ENCODE measurements at regions not wholly inside any gene's neighbourhood (a gene's known extent, or its start where the extent isn't known, plus 50 kb on each side); places are given as distances from the start of the nearest gene placed in this dataset.

DNA sequence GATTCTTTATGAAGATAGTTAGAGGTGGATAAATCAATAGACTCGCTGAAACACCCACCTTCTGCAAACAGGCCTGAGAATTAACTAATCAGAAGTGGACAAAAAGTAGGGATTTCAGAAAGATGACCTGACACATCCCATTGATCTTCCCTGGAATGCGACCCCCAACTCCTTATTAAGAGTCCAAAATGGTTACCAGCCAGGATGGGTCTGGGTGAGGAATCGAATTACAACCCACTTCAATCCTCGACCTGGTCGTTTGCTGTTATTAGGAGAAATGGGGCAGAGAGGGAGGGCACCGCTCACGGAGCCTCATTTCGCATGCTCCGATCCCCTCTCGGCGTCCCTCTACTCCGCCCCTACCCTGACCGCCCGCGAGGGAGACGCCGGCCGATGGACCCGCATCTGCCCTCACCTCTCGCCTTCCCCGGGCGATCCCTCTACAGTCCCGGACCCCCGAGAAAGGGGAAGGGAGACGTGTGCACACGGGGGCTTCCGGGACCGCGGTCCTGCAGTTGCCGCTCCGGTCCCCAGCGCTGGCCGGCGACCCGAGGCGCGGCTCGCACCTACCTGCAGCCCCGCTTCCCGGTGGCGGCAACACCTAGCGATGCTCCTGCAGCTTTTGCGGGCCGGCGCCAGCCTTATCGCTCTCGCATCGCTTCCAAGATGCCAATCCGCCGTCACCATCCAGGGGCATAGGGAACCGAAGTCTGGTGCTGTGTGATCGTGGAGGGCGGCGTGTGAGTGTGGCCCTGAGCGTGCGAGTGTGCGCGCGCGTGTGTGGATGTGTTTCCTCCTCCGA, 69.3 kb upstream of the USP15 start:
- intact Hi-C loops (cut with DNase I): loop anchor here (5.0 to 10.0 kb wide), 2 partner anchors 69 to 536 kb away; no protein-coding TSS in a partner anchor
- Histone ChIP-seq H3K4me1 (peaks cover 8 to 14% of the 10 kb centered on the region in 2 donors), H3K9me3 (no peaks in the 10 kb centered on the region), H3K27me3 (no peaks in the 10 kb centered on the region), H3K27ac (peak overlapping the region in 1 of 2 donors; percentile 10), H3K36me3 (no peaks in the 10 kb centered on the region), H3K4me3 (peak overlapping the region; percentile 62 to 70)
- TF ChIP-seq, protein P1, sequence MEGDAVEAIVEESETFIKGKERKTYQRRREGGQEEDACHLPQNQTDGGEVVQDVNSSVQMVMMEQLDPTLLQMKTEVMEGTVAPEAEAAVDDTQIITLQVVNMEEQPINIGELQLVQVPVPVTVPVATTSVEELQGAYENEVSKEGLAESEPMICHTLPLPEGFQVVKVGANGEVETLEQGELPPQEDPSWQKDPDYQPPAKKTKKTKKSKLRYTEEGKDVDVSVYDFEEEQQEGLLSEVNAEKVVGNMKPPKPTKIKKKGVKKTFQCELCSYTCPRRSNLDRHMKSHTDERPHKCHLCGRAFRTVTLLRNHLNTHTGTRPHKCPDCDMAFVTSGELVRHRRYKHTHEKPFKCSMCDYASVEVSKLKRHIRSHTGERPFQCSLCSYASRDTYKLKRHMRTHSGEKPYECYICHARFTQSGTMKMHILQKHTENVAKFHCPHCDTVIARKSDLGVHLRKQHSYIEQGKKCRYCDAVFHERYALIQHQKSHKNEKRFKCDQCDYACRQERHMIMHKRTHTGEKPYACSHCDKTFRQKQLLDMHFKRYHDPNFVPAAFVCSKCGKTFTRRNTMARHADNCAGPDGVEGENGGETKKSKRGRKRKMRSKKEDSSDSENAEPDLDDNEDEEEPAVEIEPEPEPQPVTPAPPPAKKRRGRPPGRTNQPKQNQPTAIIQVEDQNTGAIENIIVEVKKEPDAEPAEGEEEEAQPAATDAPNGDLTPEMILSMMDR (IDR thresholded peaks at IDR 0.05): no peak
- no peak for DNase-seq (ENCODE audit: low spot score in 2 of 2)

DNA sequence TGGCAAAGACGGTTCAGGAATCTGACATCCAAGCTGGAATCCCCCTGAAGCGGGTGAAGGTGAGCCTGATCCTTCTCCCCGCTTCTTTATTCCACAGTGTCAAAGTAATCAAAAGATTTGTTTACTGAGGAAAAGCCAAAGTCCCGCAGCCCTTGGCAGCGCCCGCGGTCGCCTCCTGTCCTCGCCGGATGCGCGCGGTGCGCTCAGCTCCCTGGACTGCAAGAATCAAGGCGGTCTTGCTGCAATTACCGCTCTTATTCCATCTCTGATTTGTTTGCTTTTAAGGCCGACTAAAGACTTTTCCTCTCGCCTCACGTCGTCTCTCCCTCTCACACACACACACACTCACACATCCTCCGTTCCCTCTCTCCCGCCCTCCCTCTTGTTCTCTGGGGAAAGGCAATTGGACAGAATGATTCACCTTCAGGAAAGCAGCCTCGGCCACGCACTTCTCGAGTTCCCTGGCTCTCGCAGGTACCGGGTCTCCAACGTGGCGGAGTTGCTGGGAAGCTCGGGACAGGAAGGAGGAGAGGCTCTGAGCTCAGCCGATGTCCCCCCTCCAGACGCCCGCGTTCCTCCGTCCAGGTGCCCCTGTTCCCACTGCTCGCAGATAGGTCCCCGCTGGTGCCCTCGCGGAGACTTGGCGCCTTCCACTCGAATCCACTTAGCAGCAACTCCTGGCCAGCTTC, 68.6 kb upstream of the USP15 start:
- Histone ChIP-seq H3K9me3 (no peaks in the 10 kb centered on the region), H3K36me3 (no peaks in the 10 kb centered on the region), H3K27ac (peak overlapping the region in 1 of 2 donors; percentile 28), H3K4me1 (peaks cover 8 to 14% of the 10 kb centered on the region in 2 donors), H3K4me3 (peak overlapping the region; percentile 62 to 70), H3K27me3 (no peaks in the 10 kb centered on the region)
- TF ChIP-seq, protein P1 (IDR thresholded peaks at IDR 0.05): no peak
- DNase-seq (ENCODE audit: low spot score in 2 of 2): peak in 1 of 2 donors; percentile 67
- intact Hi-C loops (cut with DNase I): loop anchor here (5.0 to 10.0 kb wide), 2 partner anchors 69 to 537 kb away; no protein-coding TSS in a partner anchor

DNA sequence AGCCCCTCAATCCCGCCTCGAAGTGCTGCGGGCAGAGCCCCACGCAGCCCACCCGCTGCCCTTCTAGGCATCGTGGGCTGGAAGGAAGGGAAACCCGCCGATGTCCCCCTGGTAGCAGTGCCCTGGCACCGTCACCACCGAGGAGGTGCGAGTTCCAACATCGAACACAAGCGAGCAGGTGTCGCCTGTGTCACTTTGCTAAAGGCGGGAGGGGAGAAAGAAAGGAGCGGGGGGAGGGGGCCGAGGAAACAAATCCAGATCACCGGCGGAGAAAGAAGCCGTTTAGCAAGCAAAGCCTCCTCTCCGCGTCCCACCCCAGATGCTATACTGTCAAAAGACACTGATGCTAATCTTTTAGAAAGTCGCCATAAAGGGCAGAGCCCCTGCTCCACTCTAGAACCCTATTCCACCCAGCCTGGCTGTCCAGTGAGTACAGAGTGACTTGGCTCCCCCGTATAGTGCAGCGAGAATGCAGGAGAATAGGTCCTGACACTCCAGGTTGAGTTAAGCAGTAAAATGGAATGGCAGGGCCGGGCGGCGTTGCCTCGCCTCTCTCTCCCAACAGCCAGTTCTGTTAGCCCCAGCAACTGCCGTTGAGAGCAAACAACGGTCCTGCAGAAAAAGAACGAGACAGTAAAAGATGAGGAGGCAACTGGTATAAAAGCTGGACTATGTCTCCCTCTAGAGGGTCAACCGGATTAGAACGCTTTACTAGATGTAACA, 67.9 kb upstream of the USP15 start:
- Histone ChIP-seq H3K27me3 (no peaks in the 10 kb centered on the region), H3K4me3 (peak overlapping the region; percentile 62 to 70), H3K9me3 (no peaks in the 10 kb centered on the region), H3K36me3 (no peaks in the 10 kb centered on the region), H3K4me1 (peaks cover 8 to 14% of the 10 kb centered on the region in 2 donors), H3K27ac (peak overlapping the region in 1 of 2 donors; percentile 28)
- DNase-seq (ENCODE audit: low spot score in 2 of 2): peak in 1 of 2 donors; percentile 79
- TF ChIP-seq, protein P1 (IDR thresholded peaks at IDR 0.05): peak; percentile 51 to 78 (median 68)
- intact Hi-C loops (cut with DNase I): loop anchor here (5.0 to 10.0 kb wide), 2 partner anchors 70 to 538 kb away; no protein-coding TSS in a partner anchor

DNA sequence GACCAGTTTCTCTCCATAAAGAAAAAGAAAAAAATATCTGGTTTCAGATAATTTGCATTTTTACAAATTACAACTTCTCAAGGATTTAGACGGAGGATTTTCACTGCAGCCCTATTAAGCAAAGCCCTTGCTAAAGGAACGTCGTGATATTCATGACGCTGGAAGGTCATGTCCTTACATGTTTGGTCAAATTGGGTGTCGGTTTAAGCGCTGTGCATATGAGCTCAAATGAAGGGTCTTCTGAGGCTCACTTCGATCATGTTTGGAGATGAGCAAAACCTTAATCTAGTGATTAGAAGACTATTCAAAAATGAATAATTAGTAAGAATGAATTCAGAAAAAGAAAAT, 67.3 kb upstream of the USP15 start:
- Histone ChIP-seq H3K27me3 (no peaks in the 10 kb centered on the region), H3K4me1 (peaks cover 8 to 14% of the 10 kb centered on the region in 2 donors), H3K36me3 (no peaks in the 10 kb centered on the region), H3K27ac (no peak overlapping the region), H3K9me3 (no peaks in the 10 kb centered on the region), H3K4me3 (peak overlapping the region in 1 of 2 donors; percentile 70)
- TF ChIP-seq, protein P1 (IDR thresholded peaks at IDR 0.05): no peak
- no peak for DNase-seq (ENCODE audit: low spot score in 2 of 2)
- intact Hi-C loops (cut with DNase I): loop anchor here (1.0 to 10.0 kb wide), 3 partner anchors 71 to 657 kb away; no protein-coding TSS in a partner anchor

DNA sequence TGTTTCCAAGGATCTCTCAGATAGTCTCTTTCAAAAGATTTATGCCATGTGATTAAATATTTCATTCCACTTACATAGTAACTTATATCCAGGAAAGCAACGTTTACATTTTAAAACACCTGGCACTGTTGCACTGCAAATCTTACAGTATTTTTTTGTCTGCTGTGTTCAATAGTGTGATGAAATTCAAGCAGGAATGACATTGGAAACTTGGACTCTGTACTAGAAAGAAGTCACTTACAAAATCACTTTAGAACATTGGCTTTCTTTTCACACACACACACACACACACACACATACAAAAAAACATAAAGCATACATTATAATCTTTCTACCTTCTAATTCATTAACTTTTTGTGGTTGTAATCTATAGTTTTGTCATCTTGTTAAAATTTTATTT, 66.2 kb upstream of the USP15 start:
- H3K36me3 ChIP-seq: no peaks in the 10 kb centered on the region
- intact Hi-C loops (cut with DNase I): loop anchor here (5.0 to 10.0 kb wide), 2 partner anchors 72 to 539 kb away; no protein-coding TSS in a partner anchor
- no peak overlapping the region for H3K27ac ChIP-seq
- no peak overlapping the region for H3K4me3 ChIP-seq
- no peaks in the 10 kb centered on the region for H3K9me3 ChIP-seq
- TF ChIP-seq, protein P1 (IDR thresholded peaks at IDR 0.05): no peak
- DNase-seq (ENCODE audit: low spot score in 2 of 2): no peak
- no peaks in the 10 kb centered on the region for H3K27me3 ChIP-seq
- H3K4me1 ChIP-seq: peaks cover 8 to 14% of the 10 kb centered on the region in 2 donors

Data from ascending aorta (tissue), 2 donors.